ENCODE measurements at regions not wholly inside any gene's neighbourhood (a gene's known extent, or its start where the extent isn't known, plus 50 kb on each side); places are given as distances from the start of the nearest gene placed in this dataset.

DNA sequence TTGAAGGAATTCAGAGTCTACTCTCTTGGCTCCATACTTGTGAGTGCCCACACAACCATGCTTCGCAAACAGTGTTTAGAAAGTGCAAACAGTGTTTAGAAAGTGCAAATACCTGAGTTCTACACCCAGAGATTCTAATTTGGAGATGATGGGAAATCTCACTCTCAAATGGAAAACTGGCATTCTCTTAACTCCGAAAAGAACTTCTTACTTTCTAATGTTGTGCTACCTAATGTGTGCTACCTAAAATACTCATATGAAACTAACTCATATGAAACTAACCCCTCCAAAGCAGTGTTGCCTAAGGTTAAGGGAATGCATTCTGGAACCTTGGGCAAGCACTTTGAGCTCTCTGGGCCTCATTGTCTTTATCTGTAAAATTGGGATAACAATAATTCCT, 55.5 kb upstream of the ZNF366 start:
- no peak for TF ChIP-seq FOXM1 (IDR thresholded peaks at IDR 0.05; ENCODE audit: borderline replicate concordance)
- TF ChIP-seq FOXK2 (IDR thresholded peaks at IDR 0.05): no peak

Measured in HEK293T (cell line).